Ishikawa (cell line): ENCODE measurements at regions not wholly inside any gene's neighbourhood (a gene's known extent, or its start where the extent isn't known, plus 50 kb on each side); places are given as distances from the start of the nearest gene placed in this dataset.

Source experiments
- CEBPB ChIP-seq: IDR thresholded peaks from 2 replicates; pipeline ENCODE4 v1.6.1; 2012
- CREB1 ChIP-seq: IDR thresholded peaks from 2 replicates; pipeline ENCODE4 v1.6.1; 2012; ENCODE audit warnings: low read depth
- EGR1 ChIP-seq: IDR thresholded peaks from 2 replicates; pipeline ENCODE4 v1.6.1; 2012
- EP300 ChIP-seq: IDR thresholded peaks from 2 replicates; pipeline ENCODE4 v1.6.1; 2012; ENCODE audit warnings: borderline replicate concordance
- FOXM1 ChIP-seq: IDR thresholded peaks from 2 replicates; pipeline ENCODE4 v1.6.1; 2012; ENCODE audit warnings: low read depth, borderline replicate concordance
- MAX ChIP-seq: IDR thresholded peaks from 2 replicates; pipeline ENCODE4 v1.6.1; 2012
- NFIC ChIP-seq: IDR thresholded peaks from 2 replicates; pipeline ENCODE4 v1.6.1; 2012
- RAD21 ChIP-seq: IDR thresholded peaks from 2 replicates; pipeline ENCODE4 v1.6.1; 2012; ENCODE audit warnings: low read depth
- REST ChIP-seq: IDR thresholded peaks from 2 replicates; pipeline ENCODE4 v1.6.1; 2012; ENCODE audit warnings: low read depth, mild to moderate bottlenecking
- TAF1 ChIP-seq: IDR thresholded peaks from 2 replicates; pipeline ENCODE4 v1.6.1; 2012; ENCODE audit warnings: low read depth, mild to moderate bottlenecking
- TCF12 ChIP-seq: IDR thresholded peaks from 2 replicates; pipeline ENCODE4 v1.6.1; 2012; ENCODE audit warnings: low read depth
- TEAD4 ChIP-seq: IDR thresholded peaks from 2 replicates; pipeline ENCODE4 v1.6.1; 2012
- USF1 ChIP-seq: IDR thresholded peaks from 2 replicates; pipeline ENCODE4 v1.6.1; 2012
- YY1 ChIP-seq: IDR thresholded peaks from 2 replicates; pipeline ENCODE4 v1.6.1; 2012; ENCODE audit warnings: low read depth
- ZBTB7A ChIP-seq: IDR thresholded peaks from 2 replicates; pipeline ENCODE4 v1.6.1; 2012; ENCODE audit warnings: low read depth

- TF ChIP-seq EGR1 (no peak), TCF12 (no peak), CEBPB (no peak), MAX (no peak), TEAD4 (no peak), YY1 (no peak), CREB1 (no peak), ZBTB7A (no peak), USF1 (no peak), RAD21 (no peak), NFIC (no peak), FOXM1 (no peak), EP300 (no peak), TAF1 (no peak), REST (no peak)
Measured at GRCh38 chr9:11632691-11633090, 1019.9 kb upstream of the PTPRD start.

- TF ChIP-seq CREB1 (no peak), NFIC (no peak), TCF12 (no peak), CEBPB (no peak), RAD21 (no peak), FOXM1 (no peak), MAX (no peak), USF1 (no peak), REST (no peak), ZBTB7A (no peak), EGR1 (no peak), YY1 (no peak), TAF1 (no peak), TEAD4 (no peak), EP300 (no peak)
Measured at GRCh38 chr9:11646831-11647230, 1034.0 kb upstream of the PTPRD start.

GRCh38 chr9:11653867-11654266, 1039.3 kb upstream of the TYRP1 start:
- no peak for TF ChIP-seq CREB1
- no peak for TF ChIP-seq YY1
- TF ChIP-seq TAF1 = no peak
- TF ChIP-seq EP300 = no peak
- no peak for TF ChIP-seq REST
- no peak for TF ChIP-seq ZBTB7A
- no peak for TF ChIP-seq FOXM1
- TF ChIP-seq EGR1 = no peak
- no peak for TF ChIP-seq CEBPB
- TF ChIP-seq NFIC = no peak
- no peak for TF ChIP-seq USF1
- TF ChIP-seq RAD21 = no peak
- TF ChIP-seq MAX = no peak
- no peak for TF ChIP-seq TCF12
- TF ChIP-seq TEAD4 = no peak

- TF ChIP-seq TEAD4 (no peak), REST (no peak), EGR1 (no peak)
Measured at GRCh38 chr9:11663913-11664312, 1029.3 kb upstream of the TYRP1 start.
